Fibroblast of pulmonary artery (primary cell): ENCODE measurements at regions not wholly inside any gene's neighbourhood (a gene's known extent, or its start where the extent isn't known, plus 50 kb on each side); places are given as distances from the start of the nearest gene placed in this dataset.

Experiments used
- DNase-seq: peaks from one replicate; pipeline ENCODE4 v3.0.0-alpha.2; 2010; ENCODE audit warnings: low read depth
- H3K4me3 ChIP-seq: replicated peaks from 2 replicates; pipeline ENCODE4 v1.5.1; 2011; ENCODE audit warnings: low read depth, mild to moderate bottlenecking, control low read depth, low read length, moderate library complexity
- CTCF ChIP-seq: IDR thresholded peaks from 2 replicates; pipeline ENCODE4 v1.5.1; 2011; ENCODE audit warnings: mild to moderate bottlenecking, control low read depth, low read length, inconsistent platforms; ENCODE audit errors: missing control alignments

DNA sequence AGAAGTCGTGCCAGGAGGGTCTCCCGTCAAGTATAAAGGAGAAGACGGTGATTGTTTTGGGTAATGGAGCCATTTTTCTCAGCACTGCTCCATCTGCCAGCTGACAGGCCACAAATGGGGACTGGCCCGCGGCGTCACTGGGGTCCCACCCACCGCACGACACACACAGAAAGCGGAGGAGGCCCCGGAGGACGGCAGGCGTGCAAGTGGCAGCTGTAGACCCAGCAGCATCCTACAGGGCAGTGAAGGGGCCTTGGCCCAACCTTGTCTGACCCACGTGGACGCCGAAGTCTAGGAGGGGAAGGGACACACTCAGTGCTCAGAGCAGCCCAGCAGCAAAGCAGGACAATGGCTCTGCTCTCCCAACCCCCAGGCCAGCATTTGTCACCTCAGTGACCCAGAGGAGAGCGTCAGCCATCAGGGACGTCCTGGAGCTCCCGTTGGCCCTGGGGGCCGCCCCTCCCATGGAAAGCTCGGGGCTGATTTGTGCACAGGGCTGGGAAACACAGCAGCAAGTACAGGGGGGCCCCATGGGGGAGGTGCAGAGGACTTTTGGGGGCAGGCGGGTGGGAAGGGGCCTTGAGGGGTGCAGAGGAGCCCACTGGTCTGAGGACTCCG lies 644.4 kb downstream of the BRD1 start:
- TF ChIP-seq CTCF, result no peak
- no peak overlapping the region for H3K4me3 ChIP-seq
- DNase-seq, result no peak

- TF ChIP-seq CTCF, result no peak
- no peak for DNase-seq
- no peak overlapping the region for H3K4me3 ChIP-seq
Observed at GRCh38 chr22:49182416-49182815, 645.3 kb downstream of the BRD1 start.

- DNase-seq, result no peak
- TF ChIP-seq CTCF, result no peak
- no peak overlapping the region for H3K4me3 ChIP-seq
Observed at GRCh38 chr22:49181942-49182341, 645.7 kb downstream of the BRD1 start.

- no peak for DNase-seq
- H3K4me3 ChIP-seq, result no peak overlapping the region
- no peak for TF ChIP-seq CTCF
Observed at GRCh38 chr22:49181431-49181830, 646.2 kb downstream of the BRD1 start.

- DNase-seq, result no peak
- H3K4me3 ChIP-seq, result no peak overlapping the region
- no peak for TF ChIP-seq CTCF
Observed at GRCh38 chr22:49180683-49181024, 647.0 kb downstream of the BRD1 start.

GRCh38 chr22:49179886-49180682 lies 647.6 kb downstream of the BRD1 start:
- no peak overlapping the region for H3K4me3 ChIP-seq
- no peak for TF ChIP-seq CTCF
- DNase-seq, result no peak

- TF ChIP-seq CTCF, result no peak
- no peak for DNase-seq
- H3K4me3 ChIP-seq, result no peak overlapping the region
Observed at GRCh38 chr22:49179175-49179574, 648.5 kb downstream of the BRD1 start.
